Stimulated activated naive CD8-positive, alpha-beta T cell treated with anti-CD3 and anti-CD28 coated beads, Interleukin-15, amount 100 ng/mL, for 72 hours (primary cell): ENCODE measurements at regions not wholly inside any gene's neighbourhood (a gene's known extent, or its start where the extent isn't known, plus 50 kb on each side); places are given as distances from the start of the nearest gene placed in this dataset.
A peak's percentile ranks its signal among the peaks of the same experiment; 100 is the strongest.
"Not testable (repeated sequence)": the region's sequence is repeated elsewhere in the genome, so short reads cannot be mapped to it uniquely, and the experiment has no call there.

ENCODE experiments used
- ATAC-seq: fragments of 150-1000 bp; cut with Tn5 transposase; 2 replicates; pipeline ENCODE4 v1.10.0; 2021; ENCODE audit warnings: mild to moderate bottlenecking, moderate library complexity
- DNase-seq, 2 donors: peaks; one replicate each; pipeline ENCODE4 v3.0.0; 2021 to 2022
- H3K27ac Mint-ChIP-seq, 2 donors: one replicate each; pipeline ENCODE4 v1.8.0; 2022; ENCODE audit warnings: mild to moderate bottlenecking in 2 of 2, mixed read lengths in 2 of 2, moderate library complexity in 2 of 2
- H3K27me3 Mint-ChIP-seq: one replicate; pipeline ENCODE4 v1.8.0; 2022; ENCODE audit warnings: mixed read lengths
- H3K4me1 Mint-ChIP-seq: one replicate; pipeline ENCODE4 v1.8.0; 2022; ENCODE audit warnings: mild to moderate bottlenecking, mixed read lengths
- H3K4me3 Mint-ChIP-seq, 2 donors: one replicate each; pipeline ENCODE4 v1.8.0; 2022; ENCODE audit warnings: mild to moderate bottlenecking in 2 of 2, mixed read lengths in 2 of 2, moderate library complexity in 1 of 2
- H3K9me3 Mint-ChIP-seq, 2 donors: one replicate each; pipeline ENCODE4 v1.8.0; 2022; ENCODE audit warnings: mixed read lengths in 2 of 2

DNA sequence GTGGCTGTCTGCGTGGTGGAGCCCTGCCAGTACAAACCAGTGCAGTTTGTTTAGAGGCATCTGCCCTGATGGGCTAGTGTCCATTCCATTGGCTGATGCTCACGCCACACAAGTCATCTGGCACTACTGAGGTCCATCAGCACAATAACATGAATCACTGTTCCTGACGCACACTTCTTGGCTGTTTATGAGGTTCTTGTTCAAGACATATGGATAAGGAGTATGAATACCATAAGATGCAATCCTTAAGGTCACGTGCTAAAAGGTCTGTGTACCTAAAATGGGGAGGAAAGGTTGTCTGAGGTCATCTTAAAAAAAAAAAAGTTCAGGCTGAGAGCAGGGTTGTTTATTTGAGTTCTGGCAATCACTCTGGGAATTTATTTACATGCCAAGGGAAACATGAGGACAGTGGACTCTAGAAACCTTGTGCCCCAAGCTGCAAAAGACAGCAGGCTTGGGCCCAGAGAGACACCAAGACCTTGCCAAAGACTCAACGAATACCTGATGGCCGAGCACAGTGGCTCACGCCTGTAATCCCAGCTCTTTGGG, 54.1 kb upstream of the SHLD1 start:
- no peak overlapping the region for H3K4me3 Mint-ChIP-seq
- H3K4me1 Mint-ChIP-seq, result peaks cover 6% of the 10 kb centered on the region
- no peaks in the 10 kb centered on the region for H3K9me3 Mint-ChIP-seq
- H3K27ac Mint-ChIP-seq, result no peak overlapping the region
- ATAC-seq (no peak), DNase-seq (no peak)
- H3K27me3 Mint-ChIP-seq, result no peaks in the 10 kb centered on the region

DNA sequence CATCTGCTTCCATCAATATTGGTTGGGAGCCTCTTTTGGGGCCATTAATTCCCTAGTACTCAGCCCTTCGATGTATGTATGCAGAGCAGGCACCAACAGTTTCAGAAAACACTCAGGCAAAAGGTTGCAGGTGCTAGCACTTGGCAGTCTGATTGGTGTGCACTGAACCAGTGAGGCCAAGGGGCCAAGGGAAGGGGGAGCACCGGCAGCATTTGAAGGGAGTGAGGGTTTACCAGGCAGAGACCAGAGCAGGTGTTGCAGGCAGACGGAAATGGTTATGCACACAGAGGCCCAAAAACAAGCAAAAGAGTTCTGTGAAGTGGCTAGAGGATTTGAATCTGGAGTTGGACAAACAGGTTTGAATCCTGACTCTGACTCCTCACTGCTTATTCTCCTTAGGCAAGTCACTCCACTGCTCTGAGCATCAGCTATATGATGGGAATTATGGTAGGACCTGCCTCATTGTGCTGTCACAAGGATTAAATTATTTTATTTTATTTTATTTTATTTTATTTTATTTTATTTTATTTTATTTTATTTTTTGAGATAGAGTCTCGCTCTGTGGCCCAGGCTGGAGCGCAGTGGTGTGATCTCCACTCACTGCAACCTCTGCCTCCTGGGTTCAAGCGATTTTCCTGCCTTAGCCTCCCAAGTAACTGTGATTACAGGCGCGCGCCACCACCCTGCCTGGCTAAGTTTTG, 58.1 kb upstream of the SHLD1 start:
- no peak for ATAC-seq
- no peak overlapping the region for H3K4me3 Mint-ChIP-seq
- H3K27ac Mint-ChIP-seq, result no peak overlapping the region
- H3K9me3 Mint-ChIP-seq, result no peaks in the 10 kb centered on the region
- no peaks in the 10 kb centered on the region for H3K27me3 Mint-ChIP-seq
- no peak for DNase-seq
- H3K4me1 Mint-ChIP-seq, result peaks cover 6% of the 10 kb centered on the region

DNA sequence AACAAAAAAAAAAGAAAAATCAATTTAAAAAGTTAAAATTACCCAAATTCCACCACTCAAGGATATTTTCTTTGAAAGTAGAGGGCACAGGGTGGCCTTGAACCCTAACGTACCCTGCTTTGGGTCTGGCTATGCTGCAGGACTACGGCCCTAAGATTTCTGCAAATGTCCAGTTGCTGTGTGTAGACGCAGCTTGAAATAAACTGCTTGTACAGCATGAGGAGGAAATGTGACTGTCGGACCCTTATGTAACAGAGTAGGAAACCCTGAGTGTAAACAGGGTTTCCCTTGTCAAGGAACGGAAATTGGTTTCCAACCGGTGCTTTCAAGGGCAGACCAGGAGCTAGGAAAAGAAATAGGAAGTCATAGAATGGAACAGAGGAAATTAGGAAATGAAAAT, 60.7 kb upstream of the SHLD1 start:
- ATAC-seq (no peak), DNase-seq (no peak)
- no peaks in the 10 kb centered on the region for H3K9me3 Mint-ChIP-seq
- H3K27ac Mint-ChIP-seq, result no peak overlapping the region
- H3K27me3 Mint-ChIP-seq, result no peaks in the 10 kb centered on the region
- H3K4me3 Mint-ChIP-seq, result no peak overlapping the region
- peaks cover 6% of the 10 kb centered on the region for H3K4me1 Mint-ChIP-seq

DNA sequence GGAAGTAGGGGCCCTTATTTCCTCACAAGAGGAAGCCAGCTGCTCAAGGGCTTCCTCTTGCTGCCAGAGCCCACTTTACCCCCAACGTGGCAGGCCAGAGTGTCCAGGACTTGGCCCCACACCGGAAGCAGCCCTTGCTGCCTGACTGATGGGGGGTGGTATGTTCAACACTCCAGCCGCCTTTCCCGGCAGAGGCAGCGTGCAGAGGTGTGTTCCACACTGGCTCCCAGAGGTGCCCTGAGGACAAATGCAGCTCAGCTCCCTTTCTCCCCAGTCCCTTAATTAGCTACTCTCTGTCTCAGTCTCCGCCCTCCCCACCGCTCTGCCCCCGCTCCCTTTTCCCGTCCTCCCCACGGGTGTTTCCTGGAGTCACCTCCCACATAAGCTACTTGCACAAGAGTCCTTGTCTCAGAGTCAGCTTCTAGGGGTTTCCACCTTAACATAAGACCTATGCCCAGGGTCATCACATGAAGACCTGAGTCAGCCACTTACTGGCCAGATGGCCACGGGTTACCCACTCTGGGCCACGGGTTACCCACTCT, 61.7 kb upstream of the SHLD1 start:
- H3K27ac Mint-ChIP-seq, result peak overlapping the region in 1 of 2 donors; percentile 42
- no peak for ATAC-seq
- H3K4me1 Mint-ChIP-seq, result peaks cover 6% of the 10 kb centered on the region
- no peak for DNase-seq
- H3K27me3 Mint-ChIP-seq, result no peaks in the 10 kb centered on the region
- no peak overlapping the region for H3K4me3 Mint-ChIP-seq
- H3K9me3 Mint-ChIP-seq, result no peaks in the 10 kb centered on the region

DNA sequence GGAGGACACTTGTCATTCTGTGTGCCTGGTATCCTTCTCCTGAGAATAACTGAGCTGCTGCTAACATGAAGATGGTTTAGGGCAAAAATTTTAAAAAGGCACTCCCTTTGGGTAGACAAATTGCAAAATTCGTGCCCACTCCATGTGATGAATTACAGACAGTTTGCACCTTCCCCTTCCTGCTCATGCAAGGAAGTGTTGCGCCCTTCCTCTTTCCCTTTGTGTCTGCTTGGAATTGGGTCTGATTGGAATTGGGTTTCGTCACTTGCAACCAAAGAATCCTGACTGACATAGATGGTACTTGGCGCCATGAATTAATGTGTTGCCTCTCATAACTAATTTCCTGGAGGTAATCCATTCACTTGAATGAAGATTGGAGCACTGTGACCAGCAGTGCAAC, 62.3 kb upstream of the SHLD1 start:
- H3K27ac Mint-ChIP-seq, result no peak overlapping the region
- no peaks in the 10 kb centered on the region for H3K9me3 Mint-ChIP-seq
- DNase-seq, result no peak
- H3K4me3 Mint-ChIP-seq, result no peak overlapping the region
- no peaks in the 10 kb centered on the region for H3K27me3 Mint-ChIP-seq
- no peak for ATAC-seq
- H3K4me1 Mint-ChIP-seq, result peaks cover 6% of the 10 kb centered on the region

- ATAC-seq, result no peak
- DNase-seq, result no peak
- H3K4me1 Mint-ChIP-seq, result no peaks in the 10 kb centered on the region
- peak overlapping the region in 1 of 2 donors; percentile 7 for H3K27ac Mint-ChIP-seq
- H3K4me3 Mint-ChIP-seq, result no peak overlapping the region
- H3K27me3 Mint-ChIP-seq, result no peaks in the 10 kb centered on the region
- no peaks in the 10 kb centered on the region for H3K9me3 Mint-ChIP-seq
Observed at GRCh38 chr20:5686384-5687105, 63.7 kb upstream of the SHLD1 start.

- H3K27ac Mint-ChIP-seq, H3K27me3 Mint-ChIP-seq, H3K4me1 Mint-ChIP-seq, H3K4me3 Mint-ChIP-seq, DNase-seq, H3K9me3 Mint-ChIP-seq, ATAC-seq: not testable (repeated sequence)
Observed at GRCh38 chr20:5682556-5682955, 67.6 kb upstream of the SHLD1 start.

DNA sequence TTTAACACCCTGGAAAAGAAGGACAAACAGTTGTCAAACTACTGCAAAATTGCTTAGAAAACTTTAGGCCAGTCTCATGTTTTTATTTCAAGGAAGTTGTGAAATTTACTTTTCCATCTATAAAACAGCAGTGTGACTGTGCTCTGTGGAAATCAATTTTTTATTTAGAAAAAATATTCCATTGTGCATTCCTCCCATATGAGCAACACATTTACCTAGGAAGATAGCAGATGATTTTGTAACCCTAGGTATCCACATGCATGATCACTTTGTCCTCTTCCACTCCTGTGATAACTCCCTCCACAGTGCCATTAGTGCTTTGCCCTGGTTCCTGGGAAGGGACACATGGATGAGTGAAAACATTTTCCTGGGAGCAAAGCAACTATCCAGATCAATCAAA, 69.4 kb upstream of the GPCPD1 start:
- ATAC-seq, result no peak
- H3K27ac Mint-ChIP-seq, result no peak overlapping the region
- no peak for DNase-seq

DNA sequence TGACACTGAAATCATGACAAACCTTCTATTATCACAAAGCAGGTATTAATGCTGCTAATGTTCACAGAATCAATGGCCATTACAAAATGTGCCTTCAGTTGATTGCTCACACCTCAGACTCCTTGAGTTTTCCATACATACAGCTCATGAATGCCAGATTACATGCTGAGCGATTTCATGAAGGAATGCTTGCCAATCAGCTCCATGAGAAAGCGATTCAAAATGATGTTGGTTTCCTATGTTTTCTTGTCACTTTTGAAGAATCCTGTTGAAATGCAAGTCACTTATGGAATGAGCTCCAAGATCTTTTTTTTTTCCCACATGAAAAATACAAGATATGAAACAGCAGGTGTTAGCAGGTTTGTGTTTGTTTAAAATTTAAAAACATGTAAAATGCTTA, 68.0 kb upstream of the GPCPD1 start:
- Mint-ChIP-seq H3K9me3 (no peaks in the 10 kb centered on the region), H3K27ac (no peak overlapping the region), H3K4me3 (no peak overlapping the region), H3K27me3 (no peaks in the 10 kb centered on the region), H3K4me1 (peaks cover 9% of the 10 kb centered on the region)
- no peak for ATAC-seq
- no peak for DNase-seq

More for the DNA sequence above, 69.4 kb upstream of the GPCPD1 start:
- no peaks in the 10 kb centered on the region for H3K4me1 Mint-ChIP-seq
- no peak overlapping the region for H3K4me3 Mint-ChIP-seq
- no peaks in the 10 kb centered on the region for H3K9me3 Mint-ChIP-seq
- no peaks in the 10 kb centered on the region for H3K27me3 Mint-ChIP-seq

DNA sequence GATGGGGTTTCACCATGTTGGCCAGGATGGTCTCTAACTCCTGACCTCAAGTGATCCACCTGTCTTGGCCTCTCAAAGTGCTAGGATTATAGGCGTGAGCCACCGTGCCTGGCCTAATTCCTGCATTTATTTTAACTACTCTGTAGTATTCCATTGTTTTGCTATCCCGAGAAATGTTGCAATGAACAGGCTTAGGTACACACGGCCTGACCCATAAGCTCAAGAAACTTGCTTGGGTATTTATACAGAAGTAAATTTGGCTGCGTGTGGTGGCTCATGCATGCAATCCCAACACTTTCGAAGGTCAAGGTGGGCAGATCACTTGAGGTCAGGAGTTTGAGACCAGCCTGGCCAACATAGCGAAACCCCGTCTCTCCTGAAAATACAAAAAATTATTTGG, 67.1 kb upstream of the GPCPD1 start:
- H3K9me3 Mint-ChIP-seq, DNase-seq, ATAC-seq, H3K4me1 Mint-ChIP-seq, H3K4me3 Mint-ChIP-seq, H3K27me3 Mint-ChIP-seq: not testable (repeated sequence)
- peak overlapping the region in 1 of 2 donors; percentile 54 for H3K27ac Mint-ChIP-seq

DNA sequence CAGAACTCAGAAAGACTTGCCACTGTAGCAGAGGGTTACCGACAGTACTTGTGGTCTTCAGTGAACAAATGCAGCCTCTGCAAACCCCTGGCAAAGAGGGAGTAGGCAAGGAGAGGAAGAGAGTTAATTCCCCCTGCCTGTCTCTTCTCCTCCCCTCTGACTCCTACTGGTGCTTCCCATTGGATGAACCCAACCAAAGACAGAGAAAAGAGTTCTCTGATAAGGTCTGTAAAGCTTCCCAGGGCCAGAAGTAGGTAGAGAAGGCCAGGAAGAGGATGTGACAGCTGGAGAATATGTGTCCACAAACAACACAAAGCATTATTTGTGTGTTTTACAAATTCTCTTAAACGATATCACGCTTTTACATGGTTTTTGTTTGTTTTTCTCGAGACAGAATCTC, 66.6 kb upstream of the GPCPD1 start:
- H3K27me3 Mint-ChIP-seq, result no peaks in the 10 kb centered on the region
- H3K4me3 Mint-ChIP-seq, result no peak overlapping the region
- ATAC-seq (no peak), DNase-seq (no peak)
- peaks cover 9% of the 10 kb centered on the region for H3K4me1 Mint-ChIP-seq
- no peaks in the 10 kb centered on the region for H3K9me3 Mint-ChIP-seq
- H3K27ac Mint-ChIP-seq, result no peak overlapping the region

DNA sequence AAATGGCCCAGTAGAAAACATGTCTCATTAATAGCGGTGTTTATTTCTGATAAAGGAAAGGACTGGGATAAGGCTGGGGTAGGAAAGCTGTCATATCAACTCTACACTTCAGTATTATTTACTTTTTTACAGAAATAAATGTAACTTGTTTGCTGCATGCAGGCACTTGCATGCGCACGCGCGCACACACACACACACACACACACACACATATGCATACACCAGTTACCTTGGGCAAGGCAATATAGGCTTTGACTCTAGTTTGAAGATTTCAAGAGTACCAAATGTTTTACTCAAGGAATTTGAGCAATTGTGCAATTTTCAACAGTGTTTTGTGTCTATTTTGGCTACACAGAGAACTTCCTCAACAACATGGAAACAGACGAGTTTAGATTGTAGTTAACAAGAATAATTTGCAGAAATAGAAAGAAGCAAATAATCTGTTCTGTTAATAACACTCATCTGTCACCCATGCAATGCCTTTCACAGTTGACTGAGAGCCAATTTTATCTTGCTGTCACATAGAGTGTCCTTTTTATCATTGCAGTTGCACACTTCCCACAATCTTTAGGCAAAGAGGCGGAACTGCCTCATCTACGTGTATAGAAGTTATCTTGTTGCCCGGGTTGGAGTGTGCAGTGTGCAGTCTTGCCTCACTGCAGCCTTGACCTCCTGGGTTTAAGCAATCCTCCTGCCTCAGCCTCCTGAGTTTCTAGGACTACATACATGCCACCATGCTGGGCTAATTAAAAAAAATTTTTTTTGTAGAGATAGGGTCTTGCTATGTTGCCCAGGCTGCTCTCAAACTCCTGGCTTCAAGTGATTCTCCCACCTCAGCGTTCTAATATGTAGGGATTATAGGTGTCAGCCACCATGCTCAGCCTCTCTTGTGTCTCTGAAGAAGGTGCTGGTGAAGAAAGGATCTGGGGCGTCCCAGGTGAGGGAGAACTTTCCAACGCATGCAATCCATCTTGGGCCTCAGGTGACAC, 64.6 kb upstream of the GPCPD1 start:
- ATAC-seq, result no peak
- no peaks in the 10 kb centered on the region for H3K27me3 Mint-ChIP-seq

GRCh38 chr20:5674176-5674660, 63.4 kb upstream of the GPCPD1 start:
- ATAC-seq (peak; percentile 94), DNase-seq (peak in 1 of 2 donors; percentile 12)
- Mint-ChIP-seq H3K9me3 (no peaks in the 10 kb centered on the region), H3K4me3 (peak overlapping the region in 1 of 2 donors; percentile 19), H3K27me3 (no peaks in the 10 kb centered on the region), H3K27ac (peak overlapping the region in 1 of 2 donors; percentile 25), H3K4me1 (peaks cover 9% of the 10 kb centered on the region)

More for the DNA sequence above, 64.6 kb upstream of the GPCPD1 start:
- DNase-seq, result no peak
- no peak overlapping the region for H3K4me3 Mint-ChIP-seq
- peaks cover 9% of the 10 kb centered on the region for H3K4me1 Mint-ChIP-seq
- no peak overlapping the region for H3K27ac Mint-ChIP-seq
- no peaks in the 10 kb centered on the region for H3K9me3 Mint-ChIP-seq

GRCh38 chr20:5670874-5671273, 60.1 kb upstream of the GPCPD1 start:
- Mint-ChIP-seq H3K27me3 (no peaks in the 10 kb centered on the region), H3K4me3 (no peak overlapping the region), H3K27ac (no peak overlapping the region), H3K4me1 (peaks cover 9% of the 10 kb centered on the region), H3K9me3 (no peaks in the 10 kb centered on the region)
- DNase-seq (no peak), ATAC-seq (no peak)

GRCh38 chr20:5670036-5670536, 59.3 kb upstream of the GPCPD1 start:
- ATAC-seq, result no peak
- H3K9me3 Mint-ChIP-seq, result no peaks in the 10 kb centered on the region
- peaks cover 9% of the 10 kb centered on the region for H3K4me1 Mint-ChIP-seq
- H3K27me3 Mint-ChIP-seq, result no peaks in the 10 kb centered on the region
- H3K4me3 Mint-ChIP-seq, result no peak overlapping the region
- H3K27ac Mint-ChIP-seq, result no peak overlapping the region
- DNase-seq, result no peak
